Upper lobe of right lung (tissue), 1 donor: ENCODE measurements at regions not wholly inside any gene's neighbourhood (a gene's known extent, or its start where the extent isn't known, plus 50 kb on each side); places are given as distances from the start of the nearest gene placed in this dataset.

Experiments
- ATAC-seq: fragments of 200-7000 bp; cut with Tn5 transposase; one replicate; pipeline ENCODE4 v1.9.1; 2020; ENCODE audit warnings: mild to moderate bottlenecking, moderate library complexity
- DNase-seq: peaks from one replicate; pipeline ENCODE4 v3.0.0-alpha.2; 2020
- H3K27ac ChIP-seq: fragments of 200-600 bp; one replicate; pipeline ENCODE4 v1.8.0; 2022
- H3K27me3 ChIP-seq: fragments of 200-600 bp; one replicate; pipeline ENCODE4 v1.8.0; 2022; ENCODE audit warnings: mild to moderate bottlenecking
- H3K36me3 ChIP-seq: fragments of 200-600 bp; one replicate; pipeline ENCODE4 v1.8.0; 2022
- H3K4me1 ChIP-seq: fragments of 200-600 bp; one replicate; pipeline ENCODE4 v1.8.0; 2022
- H3K4me3 ChIP-seq: fragments of 200-600 bp; one replicate; pipeline ENCODE4 v1.8.0; 2022; ENCODE audit warnings: mild to moderate bottlenecking
- H3K9me3 ChIP-seq: fragments of 200-600 bp; one replicate; pipeline ENCODE4 v1.8.0; 2022
- intact Hi-C: fragments of 100-400 bp; cut with DNase I; formaldehyde crosslinking; loops from one replicate; pipeline ENCODE4 v1.11.0; 2022
- TF ChIP-seq, protein P1 (sequence below): fragments of 200-600 bp; IDR thresholded peaks from one replicate; pipeline ENCODE4 v1.8.0; 2022; ENCODE audit warnings: antibody characterized with exemption
- donor health status: DM: no; HTN: yes; CAD: no; lungs with severe emphysema.

DNA sequence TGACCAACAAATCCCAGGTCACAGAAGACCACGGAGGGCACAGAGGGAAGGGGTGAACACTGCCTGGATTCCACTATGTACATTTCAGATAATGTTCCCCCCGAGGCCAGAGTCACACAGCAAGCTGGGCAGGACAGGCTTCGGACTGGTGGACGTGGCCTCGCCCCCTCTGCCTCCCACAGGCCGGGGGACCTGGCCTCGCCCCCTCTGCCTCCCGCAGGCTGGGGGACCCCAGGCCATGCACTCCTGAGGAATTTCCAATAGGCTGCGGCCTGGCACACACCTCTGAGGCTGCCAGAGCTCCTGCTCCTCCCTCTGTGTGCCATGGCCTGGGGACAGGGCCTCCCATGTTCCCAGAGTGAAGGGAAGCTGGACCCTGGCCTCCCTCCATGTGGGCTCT lies 1352.8 kb downstream of the BRD1 start:
- intact Hi-C loops = no loop called here
- peaks cover 12% of the 10 kb centered on the region for H3K27me3 ChIP-seq
- H3K27ac ChIP-seq = no peak overlapping the region
- DNase-seq (no peak), ATAC-seq (peak; percentile 15)
- H3K4me1 ChIP-seq = no peaks in the 10 kb centered on the region
- H3K9me3 ChIP-seq = no peaks in the 10 kb centered on the region
- H3K4me3 ChIP-seq = no peak overlapping the region
- TF ChIP-seq, protein P1, sequence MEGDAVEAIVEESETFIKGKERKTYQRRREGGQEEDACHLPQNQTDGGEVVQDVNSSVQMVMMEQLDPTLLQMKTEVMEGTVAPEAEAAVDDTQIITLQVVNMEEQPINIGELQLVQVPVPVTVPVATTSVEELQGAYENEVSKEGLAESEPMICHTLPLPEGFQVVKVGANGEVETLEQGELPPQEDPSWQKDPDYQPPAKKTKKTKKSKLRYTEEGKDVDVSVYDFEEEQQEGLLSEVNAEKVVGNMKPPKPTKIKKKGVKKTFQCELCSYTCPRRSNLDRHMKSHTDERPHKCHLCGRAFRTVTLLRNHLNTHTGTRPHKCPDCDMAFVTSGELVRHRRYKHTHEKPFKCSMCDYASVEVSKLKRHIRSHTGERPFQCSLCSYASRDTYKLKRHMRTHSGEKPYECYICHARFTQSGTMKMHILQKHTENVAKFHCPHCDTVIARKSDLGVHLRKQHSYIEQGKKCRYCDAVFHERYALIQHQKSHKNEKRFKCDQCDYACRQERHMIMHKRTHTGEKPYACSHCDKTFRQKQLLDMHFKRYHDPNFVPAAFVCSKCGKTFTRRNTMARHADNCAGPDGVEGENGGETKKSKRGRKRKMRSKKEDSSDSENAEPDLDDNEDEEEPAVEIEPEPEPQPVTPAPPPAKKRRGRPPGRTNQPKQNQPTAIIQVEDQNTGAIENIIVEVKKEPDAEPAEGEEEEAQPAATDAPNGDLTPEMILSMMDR = no peak
- H3K36me3 ChIP-seq = no peaks in the 10 kb centered on the region

GRCh38 chr22:48473202-48473601 lies 1354.5 kb downstream of the BRD1 start:
- H3K27ac ChIP-seq = no peak overlapping the region
- peaks cover 12% of the 10 kb centered on the region for H3K27me3 ChIP-seq
- no peak for DNase-seq

GRCh38 chr22:48464246-48464645 lies 1363.4 kb downstream of the BRD1 start:
- Histone ChIP-seq H3K4me1 (no peaks in the 10 kb centered on the region), H3K27ac (no peak overlapping the region), H3K27me3 (peaks cover 6% of the 10 kb centered on the region), H3K4me3 (no peak overlapping the region), H3K9me3 (no peaks in the 10 kb centered on the region), H3K36me3 (no peaks in the 10 kb centered on the region)
- TF ChIP-seq, protein P1 = no peak
- ATAC-seq = no peak
- DNase-seq = peak; percentile 51
- intact Hi-C loops = no loop called here

More at GRCh38 chr22:48473202-48473601, 1354.5 kb downstream of the BRD1 start:
- intact Hi-C loops = no loop called here
- TF ChIP-seq, protein P1 = no peak
- no peak for ATAC-seq
- no peaks in the 10 kb centered on the region for H3K9me3 ChIP-seq
- no peaks in the 10 kb centered on the region for H3K4me1 ChIP-seq
- no peak overlapping the region for H3K4me3 ChIP-seq
- H3K36me3 ChIP-seq = no peaks in the 10 kb centered on the region

- peak; percentile 52 for DNase-seq
- H3K27me3 ChIP-seq = peaks cover 6% of the 10 kb centered on the region
- ATAC-seq = no peak
- H3K27ac ChIP-seq = no peak overlapping the region
- intact Hi-C loops = loop anchor here (10.0 kb wide), 1 partner anchor 445 kb away; no protein-coding TSS in a partner anchor
- H3K4me1 ChIP-seq = no peaks in the 10 kb centered on the region
- TF ChIP-seq, protein P1 = no peak
- H3K9me3 ChIP-seq = no peaks in the 10 kb centered on the region
- no peaks in the 10 kb centered on the region for H3K36me3 ChIP-seq
- H3K4me3 ChIP-seq = no peak overlapping the region
These were observed 1367.5 kb downstream of the BRD1 start for GRCh38 chr22:48459859-48460823.

- intact Hi-C loops = loop anchor here (10.0 kb wide), 1 partner anchor 446 kb away; no protein-coding TSS in a partner anchor
- ATAC-seq (no peak), DNase-seq (peak; percentile 31)
- no peak overlapping the region for H3K4me3 ChIP-seq
- no peaks in the 10 kb centered on the region for H3K9me3 ChIP-seq
- no peaks in the 10 kb centered on the region for H3K4me1 ChIP-seq
- no peaks in the 10 kb centered on the region for H3K36me3 ChIP-seq
- no peak overlapping the region for H3K27ac ChIP-seq
- TF ChIP-seq, protein P1 = no peak
- H3K27me3 ChIP-seq = peaks cover 6% of the 10 kb centered on the region
These were observed 1368.4 kb downstream of the BRD1 start for GRCh38 chr22:48459259-48459658.
